Lower lobe of right lung (tissue), 2 donors: ENCODE measurements at regions not wholly inside any gene's neighbourhood (a gene's known extent, or its start where the extent isn't known, plus 50 kb on each side); places are given as distances from the start of the nearest gene placed in this dataset.

Experiments used
- ATAC-seq, 2 donors: fragments of 200-7000 bp; cut with Tn5 transposase; one replicate each; pipeline ENCODE4 v1.9.1; 2020 to 2022; ENCODE audit warnings: mild to moderate bottlenecking in 2 of 2, moderate library complexity in 2 of 2
- DNase-seq: peaks from one replicate; pipeline ENCODE4 v3.0.0-alpha.2; 2020
- H3K27ac ChIP-seq: fragments of 200-600 bp; one replicate; pipeline ENCODE4 v1.8.0; 2022
- H3K27me3 ChIP-seq: fragments of 200-600 bp; one replicate; pipeline ENCODE4 v1.8.0; 2022; ENCODE audit warnings: low read depth
- H3K36me3 ChIP-seq: fragments of 200-600 bp; one replicate; pipeline ENCODE4 v1.8.0; 2022; ENCODE audit warnings: mild to moderate bottlenecking
- H3K4me1 ChIP-seq: fragments of 200-600 bp; one replicate; pipeline ENCODE4 v1.8.0; 2022
- H3K4me3 ChIP-seq: fragments of 200-600 bp; one replicate; pipeline ENCODE4 v1.8.0; 2022; ENCODE audit warnings: mild to moderate bottlenecking
- H3K9me3 ChIP-seq: fragments of 200-600 bp; one replicate; pipeline ENCODE4 v1.8.0; 2022
- CTCF ChIP-seq: fragments of 200-600 bp; IDR thresholded peaks from one replicate; pipeline ENCODE4 v1.8.0; 2022; ENCODE audit warnings: antibody characterized with exemption, mild to moderate bottlenecking
- intact Hi-C: fragments of 100-400 bp; cut with DNase I; formaldehyde crosslinking; loops from one replicate; pipeline ENCODE4 v1.11.0; 2022
- donor health status: DM: no; HTN: yes; CAD: no; lungs with severe emphysema.

- Histone ChIP-seq H3K4me3 (no peak overlapping the region), H3K36me3 (no peaks in the 10 kb centered on the region), H3K4me1 (no peaks in the 10 kb centered on the region), H3K27ac (no peak overlapping the region), H3K9me3 (no peaks in the 10 kb centered on the region), H3K27me3 (no peaks in the 10 kb centered on the region)
- no peak for DNase-seq
- no peak for TF ChIP-seq CTCF
- ATAC-seq, result peak in 1 of 2 donors; percentile 12
- intact Hi-C loops, result loop anchor here (5.0 kb wide), 1 partner anchor 601 kb away; no protein-coding TSS in a partner anchor
These were observed 413.3 kb downstream of the KCTD12 start for GRCh38 chr13:76472916-76473315.

GRCh38 chr13:76471486-76471885, 414.7 kb downstream of the KCTD12 start:
- H3K27ac ChIP-seq, result no peak overlapping the region
- intact Hi-C loops, result loop anchor here (5.0 kb wide), 1 partner anchor 599 kb away; no protein-coding TSS in a partner anchor

GRCh38 chr13:76470991-76471390, 415.2 kb downstream of the KCTD12 start:
- H3K27me3 ChIP-seq, result no peaks in the 10 kb centered on the region
- H3K4me1 ChIP-seq, result no peaks in the 10 kb centered on the region
- intact Hi-C loops, result loop anchor here (5.0 kb wide), 1 partner anchor 599 kb away; no protein-coding TSS in a partner anchor
- DNase-seq (no peak), ATAC-seq (no peak)
- H3K36me3 ChIP-seq, result no peaks in the 10 kb centered on the region
- no peak overlapping the region for H3K4me3 ChIP-seq
- H3K27ac ChIP-seq, result no peak overlapping the region
- no peak for TF ChIP-seq CTCF
- H3K9me3 ChIP-seq, result no peaks in the 10 kb centered on the region

More at GRCh38 chr13:76471486-76471885, 414.7 kb downstream of the KCTD12 start:
- no peak overlapping the region for H3K4me3 ChIP-seq
- TF ChIP-seq CTCF, result no peak
- no peaks in the 10 kb centered on the region for H3K9me3 ChIP-seq
- no peaks in the 10 kb centered on the region for H3K27me3 ChIP-seq
- no peaks in the 10 kb centered on the region for H3K36me3 ChIP-seq
- no peaks in the 10 kb centered on the region for H3K4me1 ChIP-seq
- ATAC-seq (no peak), DNase-seq (no peak)

- no peaks in the 10 kb centered on the region for H3K9me3 ChIP-seq
- no peaks in the 10 kb centered on the region for H3K27me3 ChIP-seq
- H3K36me3 ChIP-seq, result no peaks in the 10 kb centered on the region
- intact Hi-C loops, result no loop called here
- TF ChIP-seq CTCF, result no peak
- no peak overlapping the region for H3K27ac ChIP-seq
- no peaks in the 10 kb centered on the region for H3K4me1 ChIP-seq
- H3K4me3 ChIP-seq, result no peak overlapping the region
- DNase-seq, result no peak
- no peak for ATAC-seq
These were observed 420.2 kb downstream of the KCTD12 start for GRCh38 chr13:76466043-76466442.

GRCh38 chr13:76463314-76463713, 422.9 kb downstream of the KCTD12 start:
- intact Hi-C loops, result no loop called here
- Histone ChIP-seq H3K4me1 (no peaks in the 10 kb centered on the region), H3K27ac (no peak overlapping the region), H3K4me3 (no peak overlapping the region), H3K27me3 (no peaks in the 10 kb centered on the region), H3K36me3 (no peaks in the 10 kb centered on the region), H3K9me3 (no peaks in the 10 kb centered on the region)
- no peak for DNase-seq
- TF ChIP-seq CTCF, result no peak
- ATAC-seq, result no peak

GRCh38 chr13:76461999-76462398, 424.2 kb downstream of the KCTD12 start:
- Histone ChIP-seq H3K27ac (no peak overlapping the region), H3K36me3 (no peaks in the 10 kb centered on the region), H3K4me1 (no peaks in the 10 kb centered on the region), H3K9me3 (no peaks in the 10 kb centered on the region), H3K4me3 (no peak overlapping the region), H3K27me3 (no peaks in the 10 kb centered on the region)
- ATAC-seq (no peak), DNase-seq (no peak)
- intact Hi-C loops, result no loop called here
- no peak for TF ChIP-seq CTCF
